ENCODE measurements at regions not wholly inside any gene's neighbourhood (a gene's known extent, or its start where the extent isn't known, plus 50 kb on each side); places are given as distances from the start of the nearest gene placed in this dataset.

DNA sequence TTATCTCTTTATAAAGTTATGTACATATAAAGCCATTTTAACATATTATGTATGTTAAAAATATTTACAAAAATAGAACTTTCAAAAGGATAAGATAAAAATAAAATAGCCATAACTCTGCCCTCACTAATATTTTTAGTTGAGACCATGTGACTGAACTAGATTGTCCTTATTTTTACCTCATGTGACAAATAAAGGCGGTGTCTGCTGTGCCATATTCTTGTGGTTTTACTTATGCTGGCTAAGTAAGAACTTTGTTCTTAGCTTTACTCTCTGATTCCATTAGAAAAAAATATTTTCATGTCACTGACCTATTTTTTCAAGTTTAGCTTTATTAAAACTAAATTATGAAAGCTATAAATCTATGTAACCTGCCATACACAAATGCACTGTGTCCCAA is 135.6 kb upstream of the TSC22D1 start:
- TF ChIP-seq, protein P1, sequence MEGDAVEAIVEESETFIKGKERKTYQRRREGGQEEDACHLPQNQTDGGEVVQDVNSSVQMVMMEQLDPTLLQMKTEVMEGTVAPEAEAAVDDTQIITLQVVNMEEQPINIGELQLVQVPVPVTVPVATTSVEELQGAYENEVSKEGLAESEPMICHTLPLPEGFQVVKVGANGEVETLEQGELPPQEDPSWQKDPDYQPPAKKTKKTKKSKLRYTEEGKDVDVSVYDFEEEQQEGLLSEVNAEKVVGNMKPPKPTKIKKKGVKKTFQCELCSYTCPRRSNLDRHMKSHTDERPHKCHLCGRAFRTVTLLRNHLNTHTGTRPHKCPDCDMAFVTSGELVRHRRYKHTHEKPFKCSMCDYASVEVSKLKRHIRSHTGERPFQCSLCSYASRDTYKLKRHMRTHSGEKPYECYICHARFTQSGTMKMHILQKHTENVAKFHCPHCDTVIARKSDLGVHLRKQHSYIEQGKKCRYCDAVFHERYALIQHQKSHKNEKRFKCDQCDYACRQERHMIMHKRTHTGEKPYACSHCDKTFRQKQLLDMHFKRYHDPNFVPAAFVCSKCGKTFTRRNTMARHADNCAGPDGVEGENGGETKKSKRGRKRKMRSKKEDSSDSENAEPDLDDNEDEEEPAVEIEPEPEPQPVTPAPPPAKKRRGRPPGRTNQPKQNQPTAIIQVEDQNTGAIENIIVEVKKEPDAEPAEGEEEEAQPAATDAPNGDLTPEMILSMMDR (IDR thresholded peaks at IDR 0.05), result no peak
- no peak for TF ChIP-seq TCF7L2 (IDR thresholded peaks at IDR 0.05; ENCODE audit: low read depth, low read length)
